ENCODE measurements at regions not wholly inside any gene's neighbourhood (a gene's known extent, or its start where the extent isn't known, plus 50 kb on each side); places are given as distances from the start of the nearest gene placed in this dataset.

GRCh38 chr1:38128511-38128910 lies 81.9 kb upstream of the POU3F1 start:
- Mint-ChIP-seq H3K36me3 (ENCODE audit: low read depth) (no peaks in the 10 kb centered on the region), H3K4me3 (no peak overlapping the region), H3K4me1 (no peaks in the 10 kb centered on the region), H3K27me3 (peaks cover 18% of the 10 kb centered on the region), H3K27ac (no peak overlapping the region), H3K9me3 (no peaks in the 10 kb centered on the region)
- no peak for ATAC-seq (replicated peaks)

- H3K9me3 Mint-ChIP-seq = no peaks in the 10 kb centered on the region
- H3K27me3 Mint-ChIP-seq = peaks cover 14% of the 10 kb centered on the region
- no peaks in the 10 kb centered on the region for H3K36me3 Mint-ChIP-seq (ENCODE audit: low read depth)
- H3K4me1 Mint-ChIP-seq = no peaks in the 10 kb centered on the region
- no peak for ATAC-seq (replicated peaks)
- H3K4me3 Mint-ChIP-seq = no peak overlapping the region
- no peak overlapping the region for H3K27ac Mint-ChIP-seq
These were observed 80.8 kb upstream of the POU3F1 start for GRCh38 chr1:38127428-38127827.

GRCh38 chr1:38126970-38127369 lies 80.4 kb upstream of the POU3F1 start:
- H3K4me3 Mint-ChIP-seq = no peak overlapping the region
- no peaks in the 10 kb centered on the region for H3K9me3 Mint-ChIP-seq
- H3K4me1 Mint-ChIP-seq = no peaks in the 10 kb centered on the region
- ATAC-seq (replicated peaks) = no peak
- peaks cover 10% of the 10 kb centered on the region for H3K27me3 Mint-ChIP-seq
- no peaks in the 10 kb centered on the region for H3K36me3 Mint-ChIP-seq (ENCODE audit: low read depth)
- no peak overlapping the region for H3K27ac Mint-ChIP-seq

- H3K27ac Mint-ChIP-seq = no peak overlapping the region
- H3K9me3 Mint-ChIP-seq = no peaks in the 10 kb centered on the region
- H3K4me3 Mint-ChIP-seq = no peak overlapping the region
- ATAC-seq (replicated peaks) = no peak
- H3K27me3 Mint-ChIP-seq = peaks cover 5% of the 10 kb centered on the region
- H3K4me1 Mint-ChIP-seq = no peaks in the 10 kb centered on the region
- H3K36me3 Mint-ChIP-seq (ENCODE audit: low read depth) = no peaks in the 10 kb centered on the region
These were observed 79.4 kb upstream of the POU3F1 start for GRCh38 chr1:38125837-38126520.

GRCh38 chr1:38125016-38125415 lies 78.4 kb upstream of the POU3F1 start:
- H3K9me3 Mint-ChIP-seq = no peaks in the 10 kb centered on the region
- H3K36me3 Mint-ChIP-seq (ENCODE audit: low read depth) = no peaks in the 10 kb centered on the region
- H3K4me1 Mint-ChIP-seq = no peaks in the 10 kb centered on the region
- no peak overlapping the region for H3K27ac Mint-ChIP-seq
- no peak for ATAC-seq (replicated peaks)
- H3K4me3 Mint-ChIP-seq = no peak overlapping the region
- peaks cover 5% of the 10 kb centered on the region for H3K27me3 Mint-ChIP-seq

GRCh38 chr1:38123356-38124135 lies 77.0 kb upstream of the POU3F1 start:
- no peaks in the 10 kb centered on the region for H3K36me3 Mint-ChIP-seq (ENCODE audit: low read depth)
- peaks cover 6% of the 10 kb centered on the region for H3K27me3 Mint-ChIP-seq
- H3K4me1 Mint-ChIP-seq = no peaks in the 10 kb centered on the region
- H3K9me3 Mint-ChIP-seq = no peaks in the 10 kb centered on the region
- no peak for ATAC-seq (replicated peaks)
- no peak overlapping the region for H3K27ac Mint-ChIP-seq
- H3K4me3 Mint-ChIP-seq = no peak overlapping the region

GRCh38 chr1:38121231-38121680 lies 74.7 kb upstream of the POU3F1 start:
- Mint-ChIP-seq H3K27me3 (peaks cover 4% of the 10 kb centered on the region), H3K4me1 (no peaks in the 10 kb centered on the region), H3K4me3 (no peak overlapping the region), H3K27ac (no peak overlapping the region), H3K36me3 (ENCODE audit: low read depth) (no peaks in the 10 kb centered on the region), H3K9me3 (no peaks in the 10 kb centered on the region)
- ATAC-seq (replicated peaks) = no peak

GRCh38 chr1:38120552-38121230 lies 74.1 kb upstream of the POU3F1 start:
- ATAC-seq (replicated peaks) = no peak
- Mint-ChIP-seq H3K36me3 (ENCODE audit: low read depth) (no peaks in the 10 kb centered on the region), H3K4me3 (no peak overlapping the region), H3K4me1 (no peaks in the 10 kb centered on the region), H3K9me3 (no peaks in the 10 kb centered on the region), H3K27ac (no peak overlapping the region), H3K27me3 (peaks cover 4% of the 10 kb centered on the region)

- no peak overlapping the region for H3K4me3 Mint-ChIP-seq
- peaks cover 9% of the 10 kb centered on the region for H3K27me3 Mint-ChIP-seq
- H3K4me1 Mint-ChIP-seq = no peaks in the 10 kb centered on the region
- no peak overlapping the region for H3K27ac Mint-ChIP-seq
- H3K36me3 Mint-ChIP-seq (ENCODE audit: low read depth) = no peaks in the 10 kb centered on the region
- ATAC-seq (replicated peaks) = no peak
- no peaks in the 10 kb centered on the region for H3K9me3 Mint-ChIP-seq
These were observed 72.4 kb upstream of the POU3F1 start for GRCh38 chr1:38118976-38119375.

GRCh38 chr1:38117444-38117887 lies 70.9 kb upstream of the POU3F1 start:
- H3K36me3 Mint-ChIP-seq (ENCODE audit: low read depth) = no peaks in the 10 kb centered on the region
- no peak overlapping the region for H3K4me3 Mint-ChIP-seq
- no peak for ATAC-seq (replicated peaks)
- peaks cover 9% of the 10 kb centered on the region for H3K27me3 Mint-ChIP-seq
- no peaks in the 10 kb centered on the region for H3K9me3 Mint-ChIP-seq
- H3K4me1 Mint-ChIP-seq = no peaks in the 10 kb centered on the region
- no peak overlapping the region for H3K27ac Mint-ChIP-seq

- no peak overlapping the region for H3K4me3 Mint-ChIP-seq
- ATAC-seq (replicated peaks) = no peak
- H3K36me3 Mint-ChIP-seq (ENCODE audit: low read depth) = no peaks in the 10 kb centered on the region
- no peaks in the 10 kb centered on the region for H3K9me3 Mint-ChIP-seq
- H3K4me1 Mint-ChIP-seq = no peaks in the 10 kb centered on the region
- H3K27me3 Mint-ChIP-seq = peaks cover 12% of the 10 kb centered on the region
- H3K27ac Mint-ChIP-seq = no peak overlapping the region
These were observed 69.1 kb upstream of the POU3F1 start for GRCh38 chr1:38115682-38116202.

GRCh38 chr1:38115226-38115625 lies 68.6 kb upstream of the POU3F1 start:
- no peaks in the 10 kb centered on the region for H3K36me3 Mint-ChIP-seq (ENCODE audit: low read depth)
- no peak overlapping the region for H3K4me3 Mint-ChIP-seq
- peaks cover 13% of the 10 kb centered on the region for H3K27me3 Mint-ChIP-seq
- no peaks in the 10 kb centered on the region for H3K4me1 Mint-ChIP-seq
- H3K27ac Mint-ChIP-seq = no peak overlapping the region
- H3K9me3 Mint-ChIP-seq = no peaks in the 10 kb centered on the region
- ATAC-seq (replicated peaks) = no peak

GRCh38 chr1:38114241-38115026 lies 67.8 kb upstream of the POU3F1 start:
- Mint-ChIP-seq H3K27ac (no peak overlapping the region), H3K36me3 (ENCODE audit: low read depth) (no peaks in the 10 kb centered on the region), H3K9me3 (no peaks in the 10 kb centered on the region), H3K27me3 (peaks cover 13% of the 10 kb centered on the region), H3K4me3 (no peak overlapping the region), H3K4me1 (no peaks in the 10 kb centered on the region)
- no peak for ATAC-seq (replicated peaks)

- Mint-ChIP-seq H3K27me3 (peaks cover 8% of the 10 kb centered on the region), H3K36me3 (ENCODE audit: low read depth) (no peaks in the 10 kb centered on the region), H3K9me3 (no peaks in the 10 kb centered on the region), H3K4me1 (no peaks in the 10 kb centered on the region), H3K27ac (no peak overlapping the region), H3K4me3 (no peak overlapping the region)
- no peak for ATAC-seq (replicated peaks)
These were observed 66.6 kb upstream of the POU3F1 start for GRCh38 chr1:38113159-38113666.

Measured in activated T-helper 17 cell treated with anti-CD3 and anti-CD28 coated beads, Interleukin-2, amount 50 U/mL, for 72 hours (primary cell).